Stimulated activated CD4-positive, alpha-beta T cell treated with anti-CD3 and anti-CD28 coated beads, Interleukin-1b, Interleukin-23, amount 100 ng/mL, for 1 hour (primary cell): ENCODE measurements at regions not wholly inside any gene's neighbourhood (a gene's known extent, or its start where the extent isn't known, plus 50 kb on each side); places are given as distances from the start of the nearest gene placed in this dataset.
"Not testable (repeated sequence)": the region's sequence is repeated elsewhere in the genome, so short reads cannot be mapped to it uniquely, and the experiment has no call there.

ENCODE experiments used
- DNase-seq, 2 donors: peaks; one replicate each; pipeline ENCODE4 v3.0.0-alpha.2; 2020; ENCODE audit warnings: low read depth in 2 of 2

DNA sequence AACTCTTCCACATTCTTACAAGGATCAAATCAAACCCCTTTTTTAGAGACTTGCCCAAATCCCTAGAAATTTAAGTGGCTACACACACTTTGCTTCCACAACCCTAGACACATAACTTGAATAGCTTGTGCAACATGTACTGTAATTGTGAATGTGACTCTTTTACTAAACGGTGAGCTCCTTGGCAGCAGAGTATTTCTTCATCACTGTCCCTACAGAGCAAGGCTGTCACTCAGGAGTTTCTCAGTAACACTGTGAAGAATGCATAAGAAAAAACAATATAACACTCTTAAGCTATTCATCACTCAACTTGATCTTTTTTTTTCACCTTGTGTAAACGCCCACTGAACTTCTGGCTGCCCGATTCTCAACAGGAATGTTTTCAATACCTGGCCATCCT is 53.8 kb upstream of the ADAMTS18 start:
- DNase-seq, result no peak

DNA sequence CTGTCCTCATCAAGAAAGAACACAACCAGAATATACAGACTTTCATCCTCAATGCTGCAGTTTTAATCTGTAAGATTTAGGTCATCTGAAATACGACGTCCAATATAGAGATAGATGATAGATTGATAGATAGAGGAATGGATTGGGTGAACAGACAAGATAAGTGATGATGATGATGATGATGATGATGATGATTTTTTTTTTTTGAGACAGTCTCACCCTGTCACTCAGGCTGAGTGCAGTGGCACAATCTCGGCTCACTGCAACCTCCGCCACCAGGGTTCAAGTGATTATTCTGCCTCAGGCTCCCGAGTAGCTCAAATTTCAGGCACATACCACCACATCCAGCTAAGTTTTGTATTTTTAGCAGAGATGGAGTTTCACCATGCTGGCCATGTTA is 56.3 kb upstream of the ADAMTS18 start:
- DNase-seq, result no peak

DNA sequence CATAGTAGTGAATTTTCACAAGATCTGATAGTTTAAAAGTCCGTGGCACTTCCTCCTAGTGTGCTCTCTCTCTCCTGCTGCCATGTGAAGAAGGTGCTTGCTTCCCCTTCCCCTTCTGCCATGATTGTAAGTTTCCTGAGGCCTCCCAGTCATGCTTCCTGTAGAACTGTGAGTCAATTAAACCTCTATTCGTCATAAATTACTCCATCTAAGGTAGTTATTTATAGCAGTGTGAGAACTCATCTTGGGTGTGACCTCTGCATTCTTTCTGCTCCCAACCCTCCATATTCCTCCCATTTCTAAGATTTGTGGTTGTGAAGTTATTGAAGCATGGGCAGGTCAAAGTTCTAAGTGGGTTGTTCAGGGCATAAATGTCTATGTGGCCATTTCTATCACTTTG is 62.1 kb upstream of the ADAMTS18 start:
- no peak for DNase-seq

DNA sequence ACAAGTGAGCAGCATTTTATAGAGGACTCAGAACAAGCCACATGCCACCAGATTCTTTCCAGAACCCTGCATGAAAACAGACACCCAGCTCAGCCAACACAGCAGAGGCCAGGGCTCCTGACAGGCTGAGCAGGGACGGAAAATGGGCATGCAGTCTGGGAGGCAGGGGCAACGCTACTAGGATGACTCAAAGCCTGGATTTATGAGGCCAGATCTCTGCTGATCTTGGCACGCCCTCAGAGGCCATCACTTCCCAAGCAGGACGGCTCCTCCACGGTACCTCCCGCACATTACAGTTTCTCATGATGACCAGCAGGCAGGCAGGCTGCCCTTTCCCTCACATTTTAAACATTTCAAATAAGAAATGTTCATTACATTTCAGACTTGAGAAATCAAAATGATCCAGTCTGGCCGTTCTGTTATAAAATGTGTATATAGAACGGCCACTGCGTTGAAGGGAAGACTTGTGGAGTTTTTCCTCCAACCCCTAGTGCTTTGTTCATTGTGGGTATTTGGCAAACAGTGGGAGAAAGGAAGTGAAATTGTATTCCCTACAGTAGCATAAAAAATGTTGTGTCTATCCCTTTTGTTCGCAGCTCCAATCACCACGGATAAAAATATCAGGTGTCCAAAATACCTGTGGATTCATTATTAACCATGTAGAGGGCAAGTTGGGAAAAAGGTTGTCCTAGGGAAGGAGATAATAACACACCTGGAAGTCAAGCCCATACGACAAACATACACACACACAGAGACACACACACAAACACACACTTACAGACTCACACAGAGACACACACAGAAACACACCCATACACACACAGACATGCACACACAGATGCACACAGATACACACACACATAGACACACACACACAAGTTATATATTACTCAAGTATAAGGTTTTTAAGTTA is 64.8 kb upstream of the ADAMTS18 start:
- DNase-seq, result no peak

DNA sequence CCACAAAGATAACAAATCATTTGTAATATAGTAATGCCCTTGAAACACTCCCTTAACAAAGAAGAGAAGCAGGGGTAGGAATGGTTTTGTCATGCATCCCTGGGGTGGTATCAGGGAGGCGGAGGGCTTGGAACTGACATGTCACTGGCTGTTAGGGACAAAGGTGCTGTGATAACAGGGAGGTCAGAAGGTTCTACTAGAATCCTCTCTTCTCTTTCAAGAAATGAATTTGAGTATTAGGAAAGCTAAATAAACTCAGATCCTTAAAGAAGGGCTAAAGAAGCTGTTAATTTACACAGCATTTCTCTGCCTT is 65.4 kb upstream of the ADAMTS18 start:
- no peak for DNase-seq

DNA sequence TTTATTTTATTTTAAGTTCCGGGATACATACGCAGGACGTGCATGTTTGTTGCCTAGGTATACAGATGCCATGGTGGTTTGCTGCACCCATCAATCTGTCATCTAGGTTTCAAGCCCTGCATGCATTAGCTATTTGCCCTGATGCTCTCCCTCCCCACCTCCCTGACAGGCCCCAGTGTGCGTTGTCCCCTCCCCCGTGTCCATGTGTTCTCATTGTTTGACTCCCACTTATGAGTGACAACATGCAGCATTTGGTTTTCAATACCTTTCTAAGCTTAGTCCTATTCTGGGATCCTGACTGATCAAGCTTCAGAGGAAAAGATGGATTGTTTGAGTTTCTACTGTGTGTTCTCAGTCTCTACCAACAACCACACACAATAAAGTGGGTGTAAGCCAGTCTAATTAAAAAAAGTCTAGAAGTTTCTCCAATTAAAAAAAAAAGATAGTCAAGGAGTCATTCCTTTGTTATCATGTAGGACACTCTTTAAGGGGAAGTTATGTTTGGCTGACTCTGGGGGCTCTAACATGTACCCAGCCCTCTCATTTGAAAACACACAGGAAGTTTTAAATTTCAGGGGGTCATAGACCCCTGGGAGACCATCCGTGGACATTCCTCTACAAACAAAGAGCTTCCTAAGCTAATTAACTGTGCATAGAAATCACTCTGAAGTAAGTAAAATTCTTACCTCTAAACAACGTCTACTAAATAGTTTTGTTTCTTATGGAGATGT is 66.3 kb upstream of the ADAMTS18 start:
- DNase-seq, result no peak

DNA sequence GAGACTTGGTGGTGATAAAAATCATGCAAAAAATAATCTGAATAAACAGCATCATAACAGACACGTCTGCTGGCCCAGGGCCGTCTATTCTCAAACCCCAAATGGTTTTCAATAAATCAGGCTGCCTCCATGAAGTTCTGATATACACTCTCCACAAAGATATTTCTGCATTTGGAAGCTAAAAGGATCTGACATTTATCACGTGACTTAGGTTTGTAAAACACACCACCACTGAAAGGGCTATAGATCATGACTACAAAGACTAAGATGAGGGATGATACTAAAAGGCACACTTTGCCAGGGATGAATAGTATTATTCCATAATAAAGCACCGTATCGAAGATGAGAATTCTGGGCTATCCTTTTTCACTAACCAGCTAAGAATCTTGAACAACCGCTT is 67.6 kb upstream of the ADAMTS18 start:
- DNase-seq, result no peak

DNA sequence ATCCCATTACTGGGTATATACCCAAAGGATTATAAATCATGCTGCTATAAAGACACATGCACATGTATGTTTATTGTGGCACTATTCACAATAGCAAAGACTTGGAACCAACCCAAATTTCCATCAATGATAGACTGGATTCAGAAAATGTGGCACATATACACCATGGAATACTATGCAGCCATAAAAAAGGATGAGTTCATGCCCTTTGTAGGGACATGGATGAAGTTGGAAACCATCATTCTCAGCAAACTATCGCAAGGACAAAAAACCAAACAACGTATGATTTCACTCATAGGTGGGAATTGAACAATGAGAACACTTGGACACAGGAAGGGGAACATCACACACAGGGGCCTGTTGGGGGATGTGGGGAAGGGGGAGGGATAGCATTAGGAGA is 71.7 kb upstream of the ADAMTS18 start:
- DNase-seq, result not testable (repeated sequence)

DNA sequence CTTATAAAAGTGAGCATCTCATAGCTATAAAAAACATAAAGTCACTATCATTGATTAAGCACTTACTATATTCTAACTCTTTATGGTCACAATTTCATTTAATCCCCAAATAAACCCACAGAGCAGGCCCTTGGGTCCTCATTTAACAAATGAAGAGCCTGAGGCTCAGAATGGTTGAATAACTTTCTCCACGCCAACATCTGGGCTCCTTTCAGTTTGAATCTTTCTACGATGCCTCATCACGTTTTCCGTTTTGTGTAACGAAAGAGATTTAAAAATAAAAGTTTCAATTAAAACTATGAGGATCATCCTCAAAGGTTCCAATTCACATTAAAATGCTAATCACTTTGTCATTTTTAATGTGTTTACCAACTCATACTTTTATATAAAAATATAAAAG is 74.2 kb upstream of the ADAMTS18 start:
- DNase-seq, result no peak

DNA sequence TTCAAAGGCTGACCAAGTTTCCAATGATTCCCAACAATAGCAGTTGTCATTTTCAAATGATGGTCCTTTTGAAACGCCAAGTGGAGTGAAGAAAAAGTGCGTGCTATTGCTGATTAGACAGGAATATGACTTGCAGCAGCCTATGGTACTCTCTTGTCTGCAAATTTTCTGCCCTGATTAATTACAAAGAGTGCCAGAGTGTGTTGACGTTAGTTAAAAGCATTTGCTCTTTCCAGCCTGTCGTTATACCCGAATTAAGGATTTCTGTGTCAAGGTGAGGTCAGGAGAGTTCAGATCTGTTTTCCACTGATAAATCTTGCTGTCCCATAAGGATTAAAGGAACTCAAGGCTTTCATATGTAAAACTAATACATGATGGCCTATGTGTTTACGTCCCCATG is 75.0 kb upstream of the ADAMTS18 start:
- no peak for DNase-seq

DNA sequence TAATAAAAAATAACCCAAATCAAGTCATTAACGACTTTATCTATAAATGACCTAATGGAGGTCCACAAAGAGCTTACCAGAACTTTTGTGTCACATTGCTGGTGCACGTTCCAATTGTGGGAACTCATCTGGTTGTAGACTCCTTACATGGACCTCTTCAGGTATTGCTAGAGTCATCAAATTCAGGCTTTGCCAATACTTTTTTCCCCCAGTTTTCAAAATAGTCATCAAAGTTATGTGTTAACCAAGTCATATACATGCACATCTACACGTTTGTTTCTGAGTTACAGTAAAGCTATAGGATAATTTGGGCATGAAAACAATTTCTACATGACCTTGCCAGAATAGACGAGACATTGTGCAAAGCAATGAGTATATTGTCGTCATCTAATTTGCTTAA is 76.2 kb upstream of the ADAMTS18 start:
- no peak for DNase-seq

DNA sequence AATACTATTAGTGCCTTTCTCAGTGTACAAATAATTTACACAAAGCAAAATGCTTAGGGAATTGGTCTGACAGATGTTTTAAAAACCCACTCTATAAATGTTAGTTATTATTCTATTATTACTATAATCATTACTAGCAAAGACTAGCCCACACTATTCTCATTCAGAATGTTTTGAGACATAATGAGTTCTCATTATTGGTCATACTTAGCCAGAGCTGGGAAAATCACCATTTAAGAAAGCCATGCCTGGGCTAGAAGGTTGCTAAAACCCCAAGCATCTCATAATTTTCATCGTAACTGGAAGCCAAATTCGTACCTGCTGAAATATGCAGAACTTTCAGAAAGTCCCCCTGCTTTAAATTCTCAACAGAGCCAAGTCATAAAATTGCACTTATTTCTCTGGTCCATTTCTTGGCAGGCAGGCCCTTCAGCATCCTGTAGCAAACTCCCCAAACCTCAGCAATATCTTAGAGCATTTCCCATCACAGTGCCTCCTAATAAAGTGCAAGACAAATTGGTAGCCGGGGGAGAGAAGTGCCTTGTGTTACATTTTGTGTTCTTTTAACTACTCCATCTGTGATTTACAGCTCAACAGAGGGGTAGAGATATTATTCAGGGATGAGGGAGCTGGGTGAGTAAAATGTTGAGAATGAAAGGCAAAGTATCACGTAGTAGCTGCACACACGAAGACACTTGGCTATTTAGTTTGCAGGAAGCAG is 79.8 kb upstream of the ADAMTS18 start:
- DNase-seq, result no peak

DNA sequence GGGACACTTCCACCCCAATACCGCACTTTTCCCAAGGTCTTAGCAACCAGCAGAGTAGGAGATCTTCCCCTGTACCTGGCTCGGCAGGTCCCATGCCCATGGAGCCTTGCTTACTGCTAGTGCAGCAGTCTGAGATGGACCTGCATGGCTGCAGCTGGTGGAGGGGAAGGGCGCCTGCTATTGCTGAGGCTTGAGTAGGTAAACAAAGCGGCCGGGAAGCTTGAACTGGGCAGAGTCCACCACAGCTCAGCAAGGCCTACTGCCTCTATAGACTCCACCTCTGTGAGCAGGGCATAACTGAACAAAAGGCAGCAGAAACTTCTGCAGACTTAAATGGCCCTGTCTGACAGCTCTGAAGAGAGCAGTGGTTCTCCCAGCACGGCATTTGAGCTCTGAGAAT is 90.4 kb upstream of the ADAMTS18 start:
- DNase-seq, result not testable (repeated sequence)

DNA sequence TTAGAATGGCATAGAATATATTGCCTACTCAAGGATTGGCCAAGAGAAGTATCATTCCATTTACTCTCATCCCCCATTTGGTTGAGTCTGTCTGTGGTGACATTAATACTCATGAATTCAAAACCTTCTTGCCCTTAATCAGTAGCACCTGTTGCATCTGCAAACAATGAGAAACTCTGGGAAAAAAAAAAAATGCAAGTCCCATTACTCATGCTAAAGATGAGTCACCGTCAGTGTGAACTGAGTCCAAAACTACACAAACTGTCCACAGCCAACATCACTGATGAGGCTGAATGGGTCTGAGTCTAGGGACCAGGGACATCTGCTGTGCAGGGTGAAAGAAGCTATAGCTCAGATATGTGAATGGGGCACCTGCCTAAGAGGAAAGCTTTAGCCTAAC is 96.9 kb upstream of the ADAMTS18 start:
- no peak for DNase-seq

DNA sequence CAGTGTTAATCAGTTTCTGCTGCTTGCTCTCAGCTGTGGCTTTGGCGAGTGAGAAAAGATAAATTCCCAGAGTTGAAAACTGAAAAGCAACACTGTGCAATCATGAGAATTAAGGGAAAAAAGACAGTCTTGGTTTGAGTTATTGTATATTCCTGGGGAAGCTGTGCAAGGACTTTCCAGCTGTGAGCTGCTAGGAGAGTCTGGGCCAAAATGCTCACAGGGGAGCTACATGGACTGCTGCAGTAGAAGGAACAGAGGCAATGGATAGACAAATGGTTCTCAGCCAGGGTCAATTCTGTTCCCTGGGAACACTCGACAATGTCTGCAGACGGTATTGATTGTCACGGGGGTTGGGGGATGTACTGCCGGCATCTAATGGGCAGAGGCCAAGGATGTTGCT is 102.0 kb upstream of the ADAMTS18 start:
- no peak for DNase-seq

DNA sequence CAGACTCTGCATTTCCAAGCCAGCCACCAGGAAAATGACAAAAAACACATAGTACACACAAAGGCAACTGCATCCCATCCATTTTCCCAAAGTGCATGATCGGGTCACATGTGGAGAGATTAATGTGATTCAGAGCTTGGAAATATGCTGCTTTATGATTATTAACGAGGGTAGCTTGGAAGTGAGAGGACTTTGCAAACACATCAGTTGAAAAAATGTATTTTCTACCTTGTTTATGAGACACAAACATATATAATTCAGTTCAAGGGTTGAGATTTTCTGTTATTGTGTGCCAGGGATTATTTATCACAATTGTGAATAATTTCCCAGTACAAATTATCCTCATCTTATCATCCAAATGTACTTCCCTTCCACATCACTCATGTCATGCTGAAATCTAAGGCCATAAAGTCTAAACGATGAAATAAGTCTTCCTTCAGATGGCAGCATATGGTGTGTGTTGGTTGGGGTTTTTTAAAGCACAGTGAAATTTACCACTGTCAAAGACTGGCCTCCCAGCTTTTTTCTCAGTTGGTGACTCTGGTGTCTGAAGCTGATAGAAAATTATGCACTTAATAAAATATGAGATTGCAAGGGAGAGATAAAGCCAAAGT is 104.7 kb upstream of the ADAMTS18 start:
- DNase-seq, result no peak

DNA sequence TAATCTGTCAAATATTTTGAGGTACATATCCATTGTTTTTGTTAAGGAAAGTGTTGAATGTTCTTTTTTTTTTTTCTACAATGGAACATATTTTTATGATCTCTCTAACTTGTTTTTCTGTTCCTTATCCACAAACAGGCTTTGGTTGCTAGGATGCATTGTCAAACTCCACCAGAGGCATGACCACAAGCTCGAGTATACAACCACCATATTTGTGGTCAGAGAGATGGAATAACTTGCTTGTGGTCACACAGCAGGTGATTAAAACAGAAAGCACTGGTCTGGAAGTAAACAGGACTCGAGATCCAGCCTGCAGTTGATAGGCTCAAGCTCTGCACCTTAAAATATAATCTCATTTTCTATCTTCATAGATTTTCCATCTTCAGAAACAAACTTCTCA is 105.8 kb upstream of the ADAMTS18 start:
- DNase-seq, result no peak

DNA sequence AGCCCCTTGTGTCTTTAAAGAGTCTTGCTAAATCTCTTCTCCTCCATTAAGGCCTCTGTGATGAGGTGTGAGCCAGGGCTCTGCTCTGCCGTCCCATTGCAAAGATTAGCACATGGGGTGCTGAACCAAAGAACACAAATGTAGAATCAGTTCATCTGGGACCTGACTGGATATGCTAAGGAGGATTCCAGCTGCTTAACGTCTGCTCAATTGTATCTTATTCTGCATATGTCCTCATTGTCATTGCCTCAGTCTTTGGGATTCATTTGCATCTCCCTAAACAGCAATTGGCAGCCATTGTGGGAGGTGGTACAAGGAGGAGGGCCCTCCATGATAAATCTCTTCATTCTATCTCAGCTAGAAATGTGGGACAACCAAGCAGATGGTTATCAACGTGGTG is 106.3 kb upstream of the ADAMTS18 start:
- DNase-seq, result no peak

DNA sequence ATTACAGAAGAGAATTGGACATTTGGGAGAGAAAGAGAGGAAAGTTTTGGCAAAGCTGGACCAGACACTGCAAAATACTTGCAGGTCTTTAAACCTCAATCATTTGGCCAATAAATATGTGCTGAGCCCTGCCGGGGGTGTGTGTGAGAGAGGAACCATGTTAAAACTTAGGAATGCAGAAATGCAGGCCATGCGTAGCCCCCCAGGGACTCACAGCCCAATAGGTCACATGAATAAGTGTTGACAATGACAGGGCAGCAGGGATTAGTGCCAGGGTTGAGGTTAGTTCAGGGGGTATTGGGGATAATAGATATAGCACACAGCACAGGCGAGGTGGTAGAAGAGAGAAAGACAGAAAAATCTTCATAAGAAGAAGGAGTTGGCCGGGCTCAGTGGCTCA is 113.3 kb upstream of the ADAMTS18 start:
- no peak for DNase-seq

DNA sequence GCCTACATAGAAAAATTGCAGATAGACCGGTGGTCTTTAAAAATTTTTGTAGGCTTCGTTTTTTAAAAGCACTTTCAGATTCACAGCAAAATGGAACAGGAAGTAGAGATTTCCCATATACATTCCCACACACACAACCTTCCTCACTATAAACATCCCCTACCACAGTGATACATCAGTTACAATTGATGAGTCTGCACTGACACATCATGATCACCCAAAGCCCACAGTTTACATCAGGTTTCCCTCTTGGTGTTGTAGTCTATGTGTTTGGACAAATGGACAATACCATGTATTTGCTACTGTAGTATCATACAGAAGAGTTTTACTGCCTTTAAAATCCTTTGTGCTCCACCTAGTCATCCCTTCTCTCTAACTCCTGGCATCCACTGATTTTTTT is 113.9 kb upstream of the ADAMTS18 start:
- no peak for DNase-seq

DNA sequence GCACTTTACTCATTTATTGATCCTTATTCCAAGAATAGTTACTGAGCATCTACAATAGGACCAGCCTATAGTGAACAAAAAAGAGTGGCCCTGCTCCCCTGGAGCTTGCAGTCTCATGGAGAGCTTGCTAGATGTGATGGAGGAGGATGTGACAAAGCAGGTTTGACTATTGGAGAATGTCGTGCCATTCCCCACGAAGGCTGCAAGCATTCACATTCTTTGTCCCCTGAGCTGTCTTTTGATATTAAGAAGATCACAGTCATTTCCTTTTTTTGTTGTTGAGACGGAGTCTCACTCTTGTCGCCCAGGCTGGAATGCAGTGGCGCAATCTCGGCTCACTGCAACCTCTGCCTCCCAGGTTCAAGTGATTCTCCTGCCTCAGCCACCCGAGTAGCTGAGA is 115.0 kb upstream of the ADAMTS18 start:
- no peak for DNase-seq

DNA sequence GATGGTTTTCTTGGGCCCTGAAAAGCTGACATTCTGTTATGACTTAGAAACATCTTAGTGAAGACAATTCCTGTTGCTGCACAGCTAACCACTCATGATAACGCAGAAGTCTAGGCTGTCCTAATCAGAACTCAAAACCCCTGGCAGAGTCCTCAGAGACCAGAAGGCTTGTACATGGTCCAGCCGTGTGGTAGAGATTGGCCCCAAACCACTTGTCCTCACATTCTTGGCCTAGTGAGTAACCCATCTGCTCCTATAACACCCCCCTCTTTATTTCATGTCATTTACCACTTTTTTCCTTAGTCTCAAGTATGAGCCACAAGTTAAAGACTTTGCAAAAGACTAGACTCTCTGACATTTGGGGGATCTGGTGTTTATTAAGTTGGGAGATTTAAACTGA is 116.5 kb upstream of the ADAMTS18 start:
- no peak for DNase-seq
